Loucy (cell line): ENCODE measurements at regions not wholly inside any gene's neighbourhood (a gene's known extent, or its start where the extent isn't known, plus 50 kb on each side); places are given as distances from the start of the nearest gene placed in this dataset.

Experiments used
- H2AFZ ChIP-seq: fragments of 200-600 bp; sonication (generic); 2 replicates; pipeline ENCODE4 v1.6.0; 2016; ENCODE audit warnings: antibody characterized with exemption, mild to moderate bottlenecking, low read length, moderate library complexity
- H3F3A ChIP-seq: fragments of 200-600 bp; 2 replicates; pipeline ENCODE4 v1.6.0; 2016; ENCODE audit warnings: antibody characterized with exemption, low read depth, mild to moderate bottlenecking
- H3K27me3 ChIP-seq: fragments of 200-600 bp; sonication (generic); 2 replicates; pipeline ENCODE4 v1.6.1; 2014; ENCODE audit warnings: low read length, mild to moderate bottlenecking; ENCODE audit not compliant: insufficient read depth, poor library complexity, severe bottlenecking
- H3K36me3 ChIP-seq: fragments of 200-600 bp; sonication (generic); 2 replicates; pipeline ENCODE4 v1.6.1; 2016; ENCODE audit warnings: low read length; ENCODE audit not compliant: insufficient read depth
- H3K4me1 ChIP-seq: fragments of 200-600 bp; sonication (generic); 2 replicates; pipeline ENCODE4 v1.5.1; 2014; ENCODE audit warnings: low read length, mild to moderate bottlenecking; ENCODE audit not compliant: insufficient read depth, poor library complexity, severe bottlenecking
- H3K4me2 ChIP-seq: fragments of 200-600 bp; sonication (generic); 2 replicates; pipeline ENCODE4 v1.6.0; 2014; ENCODE audit warnings: antibody characterized with exemption, low read length, low read depth, mild to moderate bottlenecking; ENCODE audit not compliant: poor library complexity, severe bottlenecking
- H3K4me3 ChIP-seq: fragments of 200-600 bp; sonication (generic); 2 replicates; pipeline ENCODE4 v1.5.1; 2014; ENCODE audit warnings: low read length, mild to moderate bottlenecking, mixed read lengths; ENCODE audit not compliant: poor library complexity, severe bottlenecking
- H3K79me2 ChIP-seq: fragments of 200-600 bp; sonication (generic); 2 replicates; pipeline ENCODE4 v1.6.1; 2014; ENCODE audit warnings: low read length; ENCODE audit not compliant: insufficient read depth
- H3K9ac ChIP-seq: fragments of 200-600 bp; sonication (generic); 2 replicates; pipeline ENCODE4 v1.6.0; 2014; ENCODE audit warnings: mild to moderate bottlenecking, low read depth, low read length, moderate library complexity; ENCODE audit not compliant: poor library complexity, severe bottlenecking
- H3K9me2 ChIP-seq: fragments of 200-600 bp; sonication (generic); replicated peaks from 2 replicates; pipeline ENCODE4 v1.6.1; 2016; ENCODE audit warnings: low read depth, low read length, mixed read lengths
- H3K9me3 ChIP-seq: fragments of 200-600 bp; sonication (generic); 2 replicates; pipeline ENCODE4 v1.6.1; 2014; ENCODE audit warnings: mild to moderate bottlenecking, antibody characterized with exemption, low read length, low read depth; ENCODE audit not compliant: insufficient read depth
- H4K20me1 ChIP-seq: fragments of 200-600 bp; sonication (generic); 2 replicates; pipeline ENCODE4 v1.6.0; 2014; ENCODE audit warnings: antibody characterized with exemption, low read length, mild to moderate bottlenecking; ENCODE audit not compliant: insufficient read depth, poor library complexity, severe bottlenecking
- CTCF ChIP-seq: fragments of 200-600 bp; sonication (generic); conservative IDR thresholded peaks from 2 replicates; pipeline ENCODE4 v1.5.1; 2014; ENCODE audit warnings: mild to moderate bottlenecking, antibody characterized with exemption, low read length
- EZH2phosphoT487 ChIP-seq: fragments of 200-600 bp; IDR thresholded peaks from 2 replicates; pipeline ENCODE4 v1.6.1; 2018; ENCODE audit warnings: antibody characterized with exemption, mild to moderate bottlenecking, moderate library complexity, borderline replicate concordance

- Histone ChIP-seq H3K4me1 (no peaks in the 10 kb centered on the region), H3K4me2 (no peak overlapping the region), H4K20me1 (no peaks in the 10 kb centered on the region), H3K36me3 (no peaks in the 10 kb centered on the region), H3F3A (no peaks in the 10 kb centered on the region), H3K9me3 (no peaks in the 10 kb centered on the region), H2AFZ (no peak overlapping the region), H3K79me2 (no peaks in the 10 kb centered on the region), H3K4me3 (no peak overlapping the region), H3K9ac (no peak overlapping the region), H3K9me2 (no peaks in the 10 kb centered on the region), H3K27me3 (no peaks in the 10 kb centered on the region)
- TF ChIP-seq EZH2phosphoT487: no peak
- peak; percentile 52 for TF ChIP-seq CTCF
Measured at GRCh38 chr11:92136797-92137196, 87.8 kb upstream of the FAT3 start.

GRCh38 chr11:92131289-92131865 is 93.2 kb upstream of the FAT3 start:
- TF ChIP-seq CTCF (no peak), EZH2phosphoT487 (no peak)
- no peaks in the 10 kb centered on the region for H3F3A ChIP-seq
- no peaks in the 10 kb centered on the region for H3K79me2 ChIP-seq
- H3K4me1 ChIP-seq: no peaks in the 10 kb centered on the region
- no peaks in the 10 kb centered on the region for H3K9me2 ChIP-seq
- no peak overlapping the region for H3K4me2 ChIP-seq
- no peak overlapping the region for H2AFZ ChIP-seq
- no peaks in the 10 kb centered on the region for H4K20me1 ChIP-seq
- no peak overlapping the region for H3K4me3 ChIP-seq
- H3K9ac ChIP-seq: no peak overlapping the region
- H3K36me3 ChIP-seq: no peaks in the 10 kb centered on the region
- no peaks in the 10 kb centered on the region for H3K27me3 ChIP-seq
- no peaks in the 10 kb centered on the region for H3K9me3 ChIP-seq

GRCh38 chr11:92130421-92130831 is 94.2 kb upstream of the FAT3 start:
- Histone ChIP-seq H3K4me1 (no peaks in the 10 kb centered on the region), H3K9me3 (no peaks in the 10 kb centered on the region), H3K9ac (no peak overlapping the region), H3K27me3 (no peaks in the 10 kb centered on the region), H3K4me2 (no peak overlapping the region), H3K36me3 (no peaks in the 10 kb centered on the region), H4K20me1 (no peaks in the 10 kb centered on the region), H3K4me3 (no peak overlapping the region), H3K9me2 (no peaks in the 10 kb centered on the region), H2AFZ (no peak overlapping the region), H3F3A (no peaks in the 10 kb centered on the region), H3K79me2 (no peaks in the 10 kb centered on the region)
- no peak for TF ChIP-seq CTCF
- TF ChIP-seq EZH2phosphoT487: no peak
